GM12878 (cell line): ENCODE measurements at regions not wholly inside any gene's neighbourhood (a gene's known extent, or its start where the extent isn't known, plus 50 kb on each side); places are given as distances from the start of the nearest gene placed in this dataset.
A peak's percentile ranks its signal among the peaks of the same experiment; 100 is the strongest.

ENCODE experiments used
- ATAC-seq: fragments of 200-7000 bp; cut with Tn5 transposase; 3 replicates; pipeline ENCODE4 v1.9.1; 2020; ENCODE audit warnings: mild to moderate bottlenecking, moderate library complexity
- BruUV-seq: library from RNA; stranded (reverse); fragments of 400-500 nt; replicated peaks from 2 replicates; lab custom pipeline; 2021; lab: Mats Ljungman, UMichigan
- CTCF ChIA-PET: fragments of 300-600 bp; sonication (Branson Sonifier 250); formaldehyde crosslinking; extraction: SDS; loops from one replicate; lab custom pipeline; 2021; ENCODE audit warnings: inconsistent platforms; lab: Yijun Ruan, JAX
- POLR2A ChIA-PET: fragments of 350-600 bp; formaldehyde crosslinking; extraction: SDS; loops from one replicate; lab custom pipeline; 2021; ENCODE audit warnings: inconsistent platforms; lab: Charles Lee
- RAD21 ChIA-PET: fragments of 300-600 bp; sonication (Branson Sonifier 250); formaldehyde crosslinking; loops from one replicate; lab custom pipeline; 2023; ENCODE audit warnings: antibody characterized with exemption; ENCODE audit not compliant: unreplicated experiment; lab: Charles Lee
- SMC1A ChIA-PET: fragments of 300-600 bp; sonication (Branson Sonifier 250); formaldehyde crosslinking; loops from one replicate; lab custom pipeline; 2023; ENCODE audit not compliant: unreplicated experiment, uncharacterized antibody; lab: Charles Lee
- DNase-seq: peaks from one replicate; pipeline ENCODE4 v3.0.0-alpha.2; 2011; ENCODE audit warnings: low read depth, low spot score
- FAIRE-seq: peaks from 3 replicates; lab custom pipeline; 2011; peaks lifted over from hg19 to GRCh38; lab: Jason Lieb, UNC
- H2AFZ ChIP-seq: 2 replicates; pipeline ENCODE4 v1.6.0; 2011; ENCODE audit warnings: low read depth, low read length, control low read depth; ENCODE audit not compliant: control insufficient read depth
- H3K27ac ChIP-seq: 2 replicates; pipeline ENCODE4 v1.5.1; 2011; ENCODE audit warnings: control low read depth; ENCODE audit not compliant: control insufficient read depth, insufficient read depth
- H3K27me3 ChIP-seq, 2 experiments: replicated peaks in 1 of 2; 2 replicates each; pipeline versions ENCODE4 v1.6.0 to v1.6.1; 2011; ENCODE audit warnings: low read length in 1 of 2; ENCODE audit not compliant: control insufficient read depth in 2 of 2, insufficient read depth in 2 of 2
- H3K36me3 ChIP-seq, 2 experiments: 2 replicates each; pipeline ENCODE4 v1.5.1; 2011; ENCODE audit warnings: low read length in 1 of 2; ENCODE audit not compliant: control insufficient read depth in 2 of 2, insufficient read depth in 2 of 2
- H3K4me1 ChIP-seq: 2 replicates; pipeline ENCODE4 v1.6.1; 2011; ENCODE audit warnings: mild to moderate bottlenecking, low read length, moderate library complexity, mixed read lengths; ENCODE audit not compliant: control insufficient read depth, insufficient read depth
- H3K4me2 ChIP-seq: 2 replicates; pipeline ENCODE4 v1.6.0; 2011; ENCODE audit warnings: control low read depth; ENCODE audit not compliant: control insufficient read depth, insufficient read depth
- H3K4me3 ChIP-seq: fragments of 200-600 bp; sonication (generic); 2 replicates; pipeline ENCODE4 v1.5.1; 2016
- H3K79me2 ChIP-seq: 2 replicates; pipeline ENCODE4 v1.6.0; 2011; ENCODE audit warnings: low read length; ENCODE audit not compliant: control insufficient read depth, insufficient read depth
- H3K9ac ChIP-seq: 2 replicates; pipeline ENCODE4 v1.8.0; 2011; ENCODE audit warnings: low read length, control low read depth, mixed read lengths; ENCODE audit not compliant: control insufficient read depth, insufficient read depth
- H3K9me3 ChIP-seq: replicated peaks from 3 replicates; pipeline ENCODE4 v1.5.1; 2011; ENCODE audit warnings: mild to moderate bottlenecking, low read length; ENCODE audit not compliant: control insufficient read depth, insufficient read depth
- H4K20me1 ChIP-seq: 2 replicates; pipeline ENCODE4 v1.6.0; 2011; ENCODE audit not compliant: control insufficient read depth, insufficient read depth
- BMI1 ChIP-seq: fragments of 450-650 bp; IDR thresholded peaks from 2 replicates; pipeline ENCODE4 v1.6.1; 2016; ENCODE audit warnings: mild to moderate bottlenecking, moderate library complexity, borderline replicate concordance
- CHD1 ChIP-seq: IDR thresholded peaks from 2 replicates; pipeline ENCODE4 v1.6.1; 2012; ENCODE audit warnings: low read depth, low read length, improper control_type of control experiment
- ETV6 ChIP-seq, 2 experiments: fragments of 450-650 bp in 1 of 2; IDR thresholded peaks in 1 of 2; conservative IDR thresholded peaks in 1 of 2; 2 replicates each; pipeline ENCODE4 v1.6.1; 2014; ENCODE audit warnings: antibody characterized with exemption in 1 of 2, borderline replicate concordance in 1 of 2, low read depth in 1 of 2, mild to moderate bottlenecking in 1 of 2, moderate library complexity in 1 of 2
- HCFC1 ChIP-seq: fragments of 150-350 bp; IDR thresholded peaks from 2 replicates; pipeline ENCODE4 v1.6.1; 2014; ENCODE audit warnings: low read length
- JUNB ChIP-seq: IDR thresholded peaks from 2 replicates; pipeline ENCODE4 v1.6.1; 2016; ENCODE audit warnings: antibody characterized with exemption, mild to moderate bottlenecking
- MEF2A ChIP-seq: IDR thresholded peaks from 2 replicates; pipeline ENCODE4 v1.6.1; 2011; ENCODE audit warnings: low read depth, mild to moderate bottlenecking, low read length, moderate library complexity; ENCODE audit not compliant: insufficient read depth
- NFIC ChIP-seq: IDR thresholded peaks from 2 replicates; pipeline ENCODE4 v1.6.1; 2012; ENCODE audit warnings: low read depth, mild to moderate bottlenecking, inconsistent platforms, low read length, moderate library complexity
- RUNX3 ChIP-seq: IDR thresholded peaks from 2 replicates; pipeline ENCODE4 v1.6.1; 2012; ENCODE audit warnings: low read length, inconsistent platforms
- WGBS: methylation state at CpG from one replicate; pipeline ENCODE4 v1.1.6; 2016; ENCODE audit warnings: low lambda C conversion rate; ENCODE audit not compliant: insufficient replicate concordance, insufficient coverage; ENCODE audit errors: missing lambda C conversion rate; 5-methylcytosine and 5-hydroxymethylcytosine counted together
- in situ Hi-C: fragments of 300-500 bp; cut with MboI; formaldehyde crosslinking; loops from 9 replicates; pipeline ENCODE4 v1.14.3; 2018; ENCODE audit warnings: mixed read lengths
- intact Hi-C: fragments of 100-400 bp; cut with micrococcal nuclease; formaldehyde crosslinking; loops from one replicate; pipeline ENCODE4 v1.14.2; 2022; ENCODE audit not compliant: unreplicated experiment

DNA sequence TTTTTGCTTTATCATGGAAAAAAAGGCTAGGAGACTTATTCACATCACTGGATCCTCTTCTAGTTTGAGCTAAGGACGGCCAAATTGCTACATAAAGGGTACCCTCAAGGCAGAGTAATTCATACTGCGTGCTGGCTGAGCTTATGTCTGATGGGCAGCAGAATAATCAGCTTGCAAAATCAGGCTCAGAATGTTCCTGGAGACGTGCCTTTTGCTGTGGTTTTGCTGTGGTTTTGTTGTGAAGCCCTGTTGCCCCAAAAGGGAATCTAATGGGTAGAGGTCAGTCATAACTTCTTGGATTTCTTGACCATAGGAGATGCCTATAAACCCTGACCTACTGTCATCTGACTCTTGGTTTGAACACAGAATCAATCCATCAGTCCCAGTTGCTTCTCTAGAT is 189.9 kb downstream of the SOX2 start:
- Histone ChIP-seq H3K36me3 (no peaks in the 10 kb centered on the region), H3K4me3 (no peak overlapping the region), H3K79me2 (no peaks in the 10 kb centered on the region), H4K20me1 (no peaks in the 10 kb centered on the region), H3K27ac (no peak overlapping the region), H3K27me3 (no peaks in the 10 kb centered on the region), H3K4me1 (peaks cover 7% of the 10 kb centered on the region), H3K9me3 (no peaks in the 10 kb centered on the region), H2AFZ (no peak overlapping the region), H3K4me2 (no peak overlapping the region)
- ATAC-seq (no peak), DNase-seq (no peak), FAIRE-seq (no peak)
- 4% methylated on average over 3 of the region's 3 CpGs for WGBS
- intact Hi-C loops, result no loop called here
- in situ Hi-C loops, result no loop called here
- ChIA-PET CTCF (interaction anchor here (0.6 kb wide), 1 partner anchor 139 kb away, joined by 4 read pairs; no protein-coding TSS in a partner anchor), SMC1A (interaction anchor here (0.6 kb wide), 1 partner anchor 69 kb away, joined by 5 read pairs; no protein-coding TSS in a partner anchor), RAD21 (no interaction called here)
- TF ChIP-seq CHD1, result no peak
- 0 out of 2 replicates have a peak, but pooled peaks have one; percentile 9 for TF ChIP-seq RUNX3
- TF ChIP-seq, all 136 proteins: peak for 1
- POLR2A ChIA-PET, result no interaction called here
- no TSS peak for BruUV-seq
- H3K9ac ChIP-seq, result no peak overlapping the region

GRCh38 chr3:181906338-181906737 is 194.6 kb downstream of the SOX2 start:
- H3K4me1 ChIP-seq, result peaks cover 20% of the 10 kb centered on the region
- DNase-seq, result no peak
- H3K9ac ChIP-seq, result no peak overlapping the region
- ChIA-PET POLR2A (no interaction called here), CTCF (no interaction called here), RAD21 (no interaction called here), SMC1A (no interaction called here)
- peak; percentile 53 for ATAC-seq
- H3K36me3 ChIP-seq, result no peaks in the 10 kb centered on the region
- TF ChIP-seq NFIC (peak; percentile 52; the same call in 1 of the 2 replicates), BMI1 (no peak), MEF2A (peak; percentile 67; the same call in 1 of the 2 replicates), RUNX3 (peak; percentile 27; the same call in 1 of the 2 replicates), HCFC1 (no peak), JUNB (peak; percentile 58), ETV6 (conservative IDR thresholded peaks at IDR 0.05 in 1 of 2, IDR thresholded peaks at IDR 0.05 in 1 of 2; ENCODE audit: borderline replicate concordance in 1 of 2, low read depth in 1 of 2) (peak in 1 of 2 experiments; percentile 48; a peak in 1 of 4 replicates)
- no peak overlapping the region; the same call in 1 of the 2 replicates for H2AFZ ChIP-seq
- intact Hi-C loops, result no loop called here
- BruUV-seq, result no TSS peak
- no peaks in the 10 kb centered on the region for H3K79me2 ChIP-seq
- no peak for FAIRE-seq
- in situ Hi-C loops, result no loop called here
- no peaks in the 10 kb centered on the region for H4K20me1 ChIP-seq
- H3K27me3 ChIP-seq, result no peaks in the 10 kb centered on the region
- 2% methylated on average over 3 of the region's 3 CpGs for WGBS
- no peaks in the 10 kb centered on the region for H3K9me3 ChIP-seq
- peak overlapping the region; percentile 54 for H3K4me2 ChIP-seq
- no peak overlapping the region for H3K27ac ChIP-seq
- H3K4me3 ChIP-seq, result no peak overlapping the region; the same call in 1 of the 2 replicates
